GM21786 (cell line): ENCODE measurements at regions not wholly inside any gene's neighbourhood (a gene's known extent, or its start where the extent isn't known, plus 50 kb on each side); places are given as distances from the start of the nearest gene placed in this dataset.
"Not testable (repeated sequence)": the region's sequence is repeated elsewhere in the genome, so short reads cannot be mapped to it uniquely, and the experiment has no call there.

Source experiments
- ATAC-seq: cut with Tn5 transposase; IDR thresholded peaks from one replicate; pipeline ENCODE4 v1.9.1; 2021; ENCODE audit not compliant: unreplicated experiment

DNA sequence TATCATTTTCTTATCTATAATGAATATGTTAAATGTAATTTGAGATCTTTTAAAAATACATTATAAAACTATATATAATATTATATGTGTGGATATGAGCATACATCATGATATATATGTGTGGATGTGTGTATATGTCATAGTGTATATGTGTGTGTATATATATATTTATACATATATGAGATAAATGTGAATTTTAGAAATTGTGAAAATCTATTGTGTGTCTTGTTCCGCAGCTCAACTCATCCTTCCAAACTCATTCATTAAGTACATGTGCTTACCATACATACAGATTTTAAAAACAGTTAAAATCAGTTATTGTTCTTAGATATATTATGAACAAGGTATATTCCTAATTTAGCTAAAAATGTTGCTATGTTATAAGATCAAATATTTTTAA, 435.2 kb upstream of the MIR17HG start:
- ATAC-seq, result no peak

DNA sequence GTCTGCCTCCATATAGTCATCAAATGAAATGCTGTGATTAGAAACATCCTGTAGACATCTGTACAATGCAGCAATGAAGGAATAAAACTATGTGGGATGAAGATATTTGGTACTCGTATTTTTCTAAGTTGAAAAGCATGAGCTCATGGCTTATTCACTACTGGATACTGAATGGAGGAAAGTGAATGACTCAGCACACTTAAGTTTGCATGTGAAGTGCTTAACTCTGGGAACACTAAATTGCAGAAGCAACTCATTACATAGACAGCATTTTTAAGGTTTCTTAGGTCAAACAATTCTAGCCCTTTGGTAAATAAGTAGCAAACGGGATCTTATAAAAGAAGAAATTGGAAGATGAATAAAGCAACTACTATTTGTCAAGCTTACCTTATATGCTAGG, 429.0 kb upstream of the MIR17HG start:
- ATAC-seq, result no peak

DNA sequence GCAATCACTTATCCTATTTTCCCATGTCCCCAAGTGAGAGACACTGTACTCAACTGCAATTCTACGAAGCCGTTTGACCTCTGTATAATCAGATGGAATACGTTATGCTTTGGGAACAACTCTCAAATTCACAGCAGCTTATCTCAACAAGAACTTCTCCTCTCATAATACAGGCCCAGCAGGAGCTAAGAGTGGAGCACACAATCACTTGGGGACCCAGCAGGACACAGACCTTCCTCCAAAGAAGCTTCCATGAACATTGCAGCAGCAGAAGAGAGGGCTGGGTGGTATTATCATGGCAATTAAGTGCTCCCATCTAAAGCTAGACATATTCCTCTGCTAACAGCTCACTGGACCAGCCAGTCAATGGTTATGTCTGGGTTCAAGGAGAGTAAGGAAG, 428.3 kb upstream of the MIR17HG start:
- ATAC-seq, result no peak

DNA sequence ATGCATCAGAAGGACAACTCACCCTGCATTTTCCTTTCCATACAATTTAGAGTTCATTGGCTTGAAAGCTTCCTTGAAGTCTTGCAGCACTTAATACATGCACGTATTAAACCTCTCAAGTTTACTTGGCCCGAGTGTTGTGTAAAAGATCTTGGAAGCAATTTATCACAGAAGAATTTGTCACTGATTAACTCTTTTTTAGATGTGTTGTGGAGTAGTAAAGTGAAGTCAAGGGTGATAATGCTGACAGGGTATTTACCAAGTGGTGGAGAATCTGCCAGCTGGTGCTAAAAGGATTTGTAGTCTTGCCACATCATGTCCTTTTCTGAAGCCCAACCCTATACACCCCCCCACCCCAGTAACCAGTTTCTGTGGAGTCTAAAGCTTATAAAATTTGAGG, 421.0 kb upstream of the MIR17HG start:
- ATAC-seq, result no peak

DNA sequence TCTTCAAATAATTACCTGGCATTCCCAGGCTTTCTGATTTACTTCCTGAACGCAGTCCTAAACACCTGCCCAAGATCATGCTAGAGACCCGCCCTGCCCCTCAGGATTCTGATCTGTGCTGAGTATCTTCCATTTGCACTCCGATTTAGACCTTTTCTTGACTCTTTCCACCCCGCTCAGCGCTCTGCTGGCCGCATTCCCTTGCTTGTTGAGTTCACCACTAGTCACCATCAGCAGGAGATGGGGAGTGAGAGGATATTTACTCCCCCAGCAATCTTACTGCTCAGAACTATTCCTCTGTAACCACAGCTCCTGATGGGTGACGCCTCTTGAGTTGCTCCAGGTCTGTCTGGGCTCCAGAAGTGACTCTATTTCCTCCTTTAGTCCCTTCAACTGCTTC, 419.4 kb upstream of the MIR17HG start:
- ATAC-seq, result no peak

DNA sequence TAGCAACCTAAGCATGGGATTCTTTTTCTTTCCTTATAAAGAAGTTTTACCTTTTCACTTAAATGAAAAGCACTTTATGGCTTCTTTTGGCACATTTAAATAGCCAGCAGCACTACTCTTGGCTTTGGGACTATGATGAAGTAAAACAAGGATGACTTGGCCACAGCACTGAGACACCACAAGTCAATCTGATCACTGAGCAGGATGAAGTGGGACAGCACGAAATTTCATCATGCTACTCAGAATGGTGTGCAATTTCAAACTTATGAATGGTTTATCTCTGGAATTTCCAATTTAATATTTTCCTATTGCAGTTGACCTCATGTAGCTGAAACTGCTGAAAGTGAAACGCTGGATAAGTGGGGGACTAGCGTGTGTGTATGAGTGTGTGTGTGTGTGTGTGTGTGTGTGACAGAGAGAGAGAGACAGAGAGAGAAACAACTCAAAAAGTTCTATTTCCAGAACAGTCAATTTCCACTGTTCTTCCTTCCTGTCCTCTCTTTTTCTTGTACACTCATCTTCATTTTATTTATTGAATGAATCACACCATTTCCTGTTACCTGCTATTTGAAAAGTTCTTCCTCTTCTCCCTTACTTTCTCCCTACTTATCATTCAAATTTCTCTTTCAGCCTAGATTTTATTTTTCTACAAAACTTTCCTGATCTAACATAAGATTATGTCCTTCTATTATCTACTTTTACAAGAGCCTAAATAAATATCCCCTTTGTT, 414.2 kb upstream of the MIR17HG start:
- no peak for ATAC-seq

DNA sequence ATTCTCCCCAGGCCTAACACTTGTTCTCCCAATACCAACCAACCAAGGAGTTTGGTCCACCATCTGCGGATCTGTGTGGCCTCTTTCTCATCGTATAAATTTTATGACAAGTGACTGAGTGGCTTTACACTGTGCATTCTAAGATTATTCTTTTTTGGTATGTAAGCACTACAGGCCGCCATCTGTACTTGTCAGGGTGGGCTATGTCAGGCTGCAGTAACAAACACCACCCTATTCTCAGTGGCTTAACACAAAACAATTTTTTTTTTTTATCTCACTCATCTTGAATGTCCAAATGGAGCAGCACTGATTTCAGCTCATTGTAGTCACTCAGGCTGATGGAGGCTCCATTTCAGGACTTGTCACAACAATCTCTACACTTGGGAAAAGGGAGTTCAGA, 412.7 kb upstream of the MIR17HG start:
- ATAC-seq, result no peak

DNA sequence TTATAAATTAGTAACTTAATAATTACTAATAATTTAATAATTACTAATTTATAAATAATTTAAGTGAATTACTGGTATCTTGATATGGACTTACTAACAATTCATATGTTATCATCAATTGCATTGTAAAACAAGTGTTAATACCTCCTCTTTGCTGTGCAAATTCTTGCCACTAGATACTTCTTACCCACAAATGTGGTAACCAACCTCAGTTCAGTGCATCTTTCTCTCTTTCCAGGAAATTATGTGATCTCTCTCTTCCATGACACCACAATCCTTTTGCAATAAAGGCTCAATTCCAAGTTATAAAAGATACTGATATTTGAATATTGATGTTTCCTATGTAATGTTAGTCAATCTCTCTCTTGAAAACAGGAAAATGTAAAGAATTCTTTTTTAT, 408.6 kb upstream of the MIR17HG start:
- no peak for ATAC-seq

DNA sequence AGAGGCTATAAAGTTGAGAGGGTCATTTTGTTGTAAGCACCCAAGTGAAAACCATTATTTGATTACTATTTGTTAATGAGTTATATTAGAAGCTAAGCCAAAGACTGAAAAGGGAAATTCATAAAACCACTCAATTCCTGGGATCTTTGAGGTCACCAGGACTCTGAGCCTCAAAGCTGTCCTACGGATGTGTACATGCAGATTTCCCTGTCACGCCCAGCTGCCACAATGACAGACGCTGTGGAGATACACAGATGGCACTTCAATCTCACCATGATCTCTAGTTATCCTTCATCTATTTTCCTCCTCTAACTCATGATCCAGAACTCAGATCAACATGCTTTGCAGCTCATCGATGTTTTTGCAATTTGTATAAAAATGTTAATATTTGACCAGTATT, 403.5 kb upstream of the MIR17HG start:
- no peak for ATAC-seq

DNA sequence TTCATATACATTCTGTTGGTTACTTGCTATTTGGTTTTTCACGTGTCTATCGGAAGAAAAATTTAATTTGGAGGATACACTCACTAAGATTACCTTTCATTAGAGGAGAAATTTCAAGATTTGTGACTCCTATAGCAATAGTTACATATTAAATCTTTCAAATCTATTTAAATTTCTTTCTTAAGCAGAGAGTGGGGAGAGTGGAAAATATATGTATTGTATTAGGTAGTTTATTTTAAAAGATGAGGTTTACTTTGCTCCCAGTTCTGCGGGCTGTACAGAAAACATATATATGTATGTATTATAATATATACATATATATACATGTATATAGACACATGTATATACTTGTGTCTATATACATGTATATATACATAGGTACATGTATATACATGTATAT, 402.3 kb upstream of the MIR17HG start:
- ATAC-seq, result not testable (repeated sequence)

DNA sequence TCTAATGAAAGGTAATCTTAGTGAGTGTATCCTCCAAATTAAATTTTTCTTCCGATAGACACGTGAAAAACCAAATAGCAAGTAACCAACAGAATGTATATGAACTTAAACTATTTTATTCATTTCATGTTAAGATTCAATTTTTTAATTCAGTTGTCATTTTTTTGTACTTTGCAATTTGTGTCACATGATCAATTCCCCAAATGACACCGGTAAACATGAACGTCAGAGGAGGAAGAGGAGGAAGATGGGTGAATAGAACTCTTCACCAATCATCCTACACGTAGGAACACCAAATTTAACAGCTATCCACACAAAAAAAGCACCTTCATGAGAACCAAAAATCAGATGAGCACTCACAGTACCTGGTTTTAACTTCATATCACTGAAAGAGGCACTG, 401.4 kb upstream of the MIR17HG start:
- not testable (repeated sequence) for ATAC-seq

DNA sequence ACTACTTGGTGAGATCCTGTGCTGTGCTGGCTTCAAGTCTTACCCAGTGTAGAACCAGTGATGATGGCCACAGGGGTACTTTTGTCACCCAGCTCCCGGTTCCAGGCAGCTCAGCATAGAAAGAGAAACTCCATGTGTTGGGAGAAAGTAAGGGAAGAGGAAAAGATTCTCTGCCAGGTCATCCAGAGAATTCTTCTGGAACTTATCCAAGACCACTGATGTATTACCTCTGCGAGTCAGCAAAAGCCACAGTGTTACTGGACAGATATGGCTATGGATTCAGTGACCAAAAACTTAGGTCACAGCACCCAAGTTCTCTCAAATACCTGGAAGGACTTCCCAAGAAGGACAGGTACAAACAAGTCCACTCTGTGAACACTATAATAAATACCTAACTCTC, 399.5 kb upstream of the MIR17HG start:
- no peak for ATAC-seq

DNA sequence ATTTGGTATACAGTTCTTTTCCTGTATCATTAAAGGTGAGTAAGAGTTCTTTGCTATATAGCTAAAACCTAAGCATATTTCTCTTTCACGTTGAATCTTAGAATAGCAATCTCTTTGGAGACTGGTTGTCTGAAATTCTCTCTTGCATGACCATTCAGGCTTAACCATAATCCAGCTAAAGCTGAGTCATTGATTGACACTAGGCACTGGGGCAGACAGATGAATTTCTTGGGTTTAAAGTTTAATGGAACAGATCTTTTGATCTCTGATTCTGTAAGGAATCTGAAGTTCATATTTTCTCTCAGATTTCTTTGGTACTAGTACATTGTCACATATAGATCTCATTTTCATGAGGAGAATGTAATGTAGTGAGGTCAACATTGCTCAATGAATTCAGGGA, 397.3 kb upstream of the MIR17HG start:
- ATAC-seq, result no peak

DNA sequence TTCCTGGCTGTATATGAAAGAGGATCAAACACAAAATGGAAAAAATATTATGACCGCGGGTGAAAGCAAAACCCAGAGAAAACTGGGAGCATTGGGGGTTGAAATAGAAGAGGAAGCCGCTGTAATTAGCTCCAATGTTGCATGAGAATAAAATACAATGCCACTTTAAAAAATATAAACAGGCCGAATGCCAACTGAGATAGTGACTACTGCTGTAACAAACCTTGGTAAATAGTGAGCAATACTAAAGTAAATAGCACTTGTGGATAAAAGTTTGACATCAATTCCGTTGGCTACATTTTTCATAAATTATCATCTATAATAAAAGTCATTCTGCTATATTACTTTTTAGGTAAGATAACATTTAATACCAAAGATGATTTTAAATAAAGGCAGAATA, 395.8 kb upstream of the MIR17HG start:
- no peak for ATAC-seq

DNA sequence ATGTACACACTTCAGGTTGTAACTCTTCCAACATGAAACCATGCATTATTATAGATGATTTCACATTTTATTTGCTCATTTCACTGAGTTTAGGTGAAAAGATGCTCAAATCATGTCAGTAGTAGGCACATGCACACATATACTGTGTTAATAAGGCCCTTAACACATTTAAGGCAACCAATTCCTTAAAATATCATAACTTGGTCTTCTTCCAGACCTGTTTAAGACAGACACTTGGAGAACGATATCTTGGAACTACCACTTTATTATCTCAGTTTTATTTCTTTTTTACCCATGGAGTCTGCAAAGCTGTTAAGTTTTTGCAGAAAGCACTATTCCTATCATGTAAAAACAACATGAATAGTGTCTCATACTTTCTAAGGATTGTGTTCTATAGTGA, 395.2 kb upstream of the MIR17HG start:
- no peak for ATAC-seq

DNA sequence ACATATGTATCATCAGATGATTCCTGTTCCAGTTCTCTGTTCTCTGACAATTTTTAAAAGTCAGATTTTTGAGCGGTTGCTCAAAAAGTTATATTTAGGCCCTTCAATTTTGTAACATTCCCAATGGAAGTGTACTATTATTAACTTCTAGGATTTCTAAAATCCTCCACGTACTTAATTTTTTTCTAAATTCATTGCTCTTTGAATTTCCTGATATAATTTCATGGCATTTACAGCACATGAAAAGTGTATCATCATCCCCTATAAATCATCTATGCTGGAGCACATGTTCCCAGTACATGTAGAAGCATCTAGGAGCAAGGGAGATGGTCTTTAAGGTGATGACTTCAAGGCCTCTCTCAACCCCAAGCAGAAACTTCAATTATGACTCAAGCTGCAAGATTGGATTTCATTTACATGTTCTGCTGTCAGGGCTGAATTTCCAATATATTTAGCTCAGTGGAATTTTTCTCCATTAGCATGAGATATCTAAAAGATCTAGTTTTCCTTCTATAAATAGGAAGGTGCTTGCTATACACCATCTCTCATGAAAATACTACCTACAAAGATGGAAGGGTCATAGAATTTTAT, 392.8 kb upstream of the MIR17HG start:
- no peak for ATAC-seq

DNA sequence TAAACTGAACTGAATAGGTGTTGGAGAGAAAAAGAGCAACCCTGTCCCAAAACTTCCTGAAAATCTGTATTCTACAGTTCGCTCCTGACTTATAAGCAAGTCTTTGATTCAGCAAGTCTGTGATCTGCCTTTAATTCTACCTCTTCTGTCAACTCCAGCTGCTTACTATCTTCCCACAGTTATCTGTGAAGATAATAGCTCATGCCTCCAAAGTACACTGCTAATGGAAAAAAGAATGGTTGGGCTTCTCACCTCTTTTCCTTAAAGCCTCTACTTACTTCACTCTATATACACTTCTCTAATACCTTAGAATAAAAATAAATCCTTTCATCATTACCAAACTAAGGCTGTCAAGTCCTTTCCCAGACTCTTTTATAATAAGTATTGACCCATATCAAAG, 391.5 kb upstream of the MIR17HG start:
- no peak for ATAC-seq

DNA sequence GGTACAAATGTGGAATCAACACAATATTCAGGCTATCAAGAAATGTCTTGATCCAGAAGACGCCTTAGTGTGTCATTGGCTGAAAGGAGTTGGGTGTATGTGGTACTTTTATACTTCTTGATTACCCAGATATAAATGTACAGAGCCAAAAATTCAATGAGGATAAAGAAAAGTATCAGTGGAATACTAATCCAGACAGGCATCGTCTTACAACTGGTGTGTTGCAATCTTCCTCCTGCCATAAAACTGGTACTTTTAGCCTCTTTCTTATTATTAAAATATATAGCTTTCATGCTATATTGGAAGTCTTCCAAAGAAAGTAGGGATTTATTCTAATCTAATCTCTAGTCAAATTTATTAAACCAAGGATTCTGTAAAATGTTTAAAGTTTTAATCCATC, 388.6 kb upstream of the MIR17HG start:
- ATAC-seq, result no peak

DNA sequence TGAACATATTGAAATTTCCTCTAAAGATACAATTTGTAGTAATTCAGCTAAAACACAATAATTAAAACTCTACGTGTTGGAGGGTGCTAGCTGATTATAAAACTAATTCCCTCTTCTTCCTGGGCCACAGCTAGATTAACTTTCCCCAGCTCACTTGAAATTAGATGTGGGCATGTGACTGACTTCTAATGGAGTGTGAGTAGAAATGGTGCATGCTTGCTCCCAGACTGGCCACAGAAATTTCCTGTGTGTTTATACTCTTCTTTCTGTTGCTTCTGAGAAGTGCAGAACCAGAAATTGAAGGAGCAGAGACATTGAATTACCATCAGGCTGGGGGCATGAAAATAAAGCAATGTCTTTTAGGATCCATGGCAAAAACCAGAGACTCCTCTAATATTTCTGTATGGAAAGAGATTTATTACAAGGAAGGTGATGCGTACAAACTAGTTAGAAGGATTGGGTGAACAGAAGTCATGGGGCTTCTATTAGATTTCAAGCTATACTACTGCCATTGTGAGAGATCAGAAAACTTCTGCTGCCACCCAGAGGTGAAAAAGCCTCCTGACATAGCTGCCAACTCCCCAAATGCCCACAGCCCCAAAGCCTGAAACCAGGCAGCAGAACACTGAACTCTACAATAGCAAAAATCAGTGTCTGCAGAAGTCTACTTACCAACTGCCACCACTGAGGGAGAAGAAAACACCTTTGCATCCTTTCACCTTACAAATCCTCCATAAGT, 379.2 kb upstream of the MIR17HG start:
- peak; percentile 67 for ATAC-seq

DNA sequence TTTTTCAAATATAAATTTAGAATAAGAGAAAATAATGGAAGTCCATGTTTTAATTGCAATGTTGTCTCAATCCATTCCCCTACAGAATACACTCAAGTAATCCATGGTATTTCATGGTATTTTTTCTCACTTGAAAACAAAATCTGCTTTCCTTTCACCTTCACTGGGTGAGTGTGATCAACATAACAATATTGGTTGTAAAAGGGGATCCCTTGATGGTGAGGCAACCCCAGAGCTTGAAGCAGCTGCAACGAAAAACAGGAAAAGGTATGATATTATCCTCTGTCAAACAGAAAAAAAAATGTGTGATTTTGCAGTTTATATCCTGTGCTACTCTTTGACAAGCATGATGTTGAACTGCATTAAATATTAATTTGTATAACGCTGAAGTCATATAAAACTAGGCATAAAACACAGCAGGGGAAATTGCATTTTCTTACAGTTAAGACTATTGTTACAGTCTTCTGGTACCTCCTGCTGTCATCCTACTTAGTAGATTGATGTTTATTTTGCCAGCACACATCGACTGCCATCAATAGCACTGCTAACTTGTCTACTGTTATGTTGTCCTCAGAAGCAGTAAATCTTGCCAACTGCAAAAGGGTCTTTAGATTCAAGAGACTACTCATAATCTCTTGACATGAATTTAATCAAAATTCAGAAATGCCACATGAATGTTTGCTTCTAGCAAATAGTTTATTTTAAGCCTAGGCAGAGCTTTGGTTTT, 373.1 kb upstream of the MIR17HG start:
- no peak for ATAC-seq

DNA sequence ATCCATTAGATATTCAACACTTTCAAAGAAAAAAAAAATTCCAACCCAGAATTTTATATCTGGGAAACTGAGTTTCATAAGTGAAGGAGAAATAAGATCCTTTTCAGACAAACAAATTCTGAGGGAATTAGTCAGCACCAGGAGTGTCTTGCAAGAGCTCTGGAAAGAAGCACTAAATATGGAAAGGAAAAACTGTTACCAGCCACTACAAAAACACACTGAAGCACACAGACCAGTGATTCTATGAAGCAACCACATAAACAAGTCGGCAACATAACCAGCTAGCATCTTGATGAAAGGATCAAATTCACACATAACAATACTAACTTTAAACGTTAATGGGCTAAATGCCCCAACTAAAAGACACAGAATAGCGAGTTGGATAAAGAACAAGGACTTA, 368.4 kb upstream of the MIR17HG start:
- no peak for ATAC-seq

DNA sequence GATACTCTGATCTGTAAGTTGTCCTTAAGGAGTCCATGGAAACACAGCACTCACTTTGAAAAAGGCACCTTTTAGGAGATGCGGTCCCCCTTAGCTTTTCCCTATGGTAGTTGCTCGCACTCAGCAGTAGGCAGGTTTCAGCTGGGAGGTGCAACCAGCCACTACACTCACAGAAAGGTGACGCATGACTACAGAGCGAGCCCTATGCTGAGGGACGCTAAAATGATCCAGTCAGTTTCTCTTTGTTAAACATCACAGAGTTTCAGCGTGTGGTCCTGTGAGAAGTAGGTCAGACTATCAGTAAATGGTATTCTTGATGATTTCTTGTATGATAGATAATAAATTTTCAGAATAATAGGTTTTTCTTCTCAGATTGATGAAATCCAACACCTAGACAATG, 362.7 kb upstream of the MIR17HG start:
- ATAC-seq, result no peak
